ENCODE measurements at regions not wholly inside any gene's neighbourhood (a gene's known extent, or its start where the extent isn't known, plus 50 kb on each side); places are given as distances from the start of the nearest gene placed in this dataset.

DNA sequence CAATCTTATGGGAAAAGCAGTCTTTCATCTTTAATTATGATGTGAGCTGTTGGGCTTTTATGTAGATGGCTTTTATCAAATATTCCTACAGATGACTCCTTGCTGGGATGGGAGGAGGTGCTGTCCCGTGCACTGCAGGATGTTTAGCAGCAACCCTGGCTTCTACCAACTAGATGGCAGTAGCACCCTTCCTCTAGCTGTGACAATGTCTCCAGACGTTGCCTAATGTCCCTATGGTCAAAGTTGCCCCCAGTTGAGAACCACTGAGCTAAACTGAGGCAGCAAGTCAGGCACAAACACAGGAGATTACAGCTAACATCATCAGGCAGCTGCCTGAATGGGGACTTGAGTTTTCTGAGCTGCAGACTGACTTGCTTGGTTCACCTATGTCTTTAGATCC, 401.9 kb upstream of the PDE4D start:
- H2AK9ac ChIP-seq (replicated peaks; ENCODE audit: low read depth, low read length, poor library complexity) = no peak overlapping the region
- no peaks in the 10 kb centered on the region for H3K79me1 ChIP-seq (ENCODE audit: low read depth in 1 of 2, low read length in 2 of 2)
- no peaks in the 10 kb centered on the region for H3K9me3 ChIP-seq (ENCODE audit: control insufficient read depth, insufficient read depth, low read length)
- no peak overlapping the region for H3K9ac ChIP-seq (ENCODE audit: low read depth, low read length)
- no peaks in the 10 kb centered on the region for H3K27me3 ChIP-seq (ENCODE audit: control insufficient read depth, insufficient read depth, low read length)
- H2BK120ac ChIP-seq (ENCODE audit: low read depth, low read length) = no peak overlapping the region
- CTCF ChIA-PET = interaction anchor here (0.9 to 1.2 kb wide), 2 partner anchors 9 to 10 kb away, joined by 3 read pairs; no protein-coding TSS in a partner anchor
- no peak for TF ChIP-seq BHLHE40 (IDR thresholded peaks at IDR 0.05; ENCODE audit: low read depth, low read length)
- no peak for TF ChIP-seq CEBPB (IDR thresholded peaks at IDR 0.05; ENCODE audit: low read depth, low read length)
- TF ChIP-seq FOS (IDR thresholded peaks at IDR 0.05; ENCODE audit: low read depth, low read length) = no peak
- no peak for TF ChIP-seq MAFK (IDR thresholded peaks at IDR 0.05; ENCODE audit: low read depth, low read length)
- peak; percentile 19; the same call in 1 of the 2 replicates for TF ChIP-seq SMC3 (IDR thresholded peaks at IDR 0.05; ENCODE audit: low read depth, low read length)
- TF ChIP-seq, protein P1, sequence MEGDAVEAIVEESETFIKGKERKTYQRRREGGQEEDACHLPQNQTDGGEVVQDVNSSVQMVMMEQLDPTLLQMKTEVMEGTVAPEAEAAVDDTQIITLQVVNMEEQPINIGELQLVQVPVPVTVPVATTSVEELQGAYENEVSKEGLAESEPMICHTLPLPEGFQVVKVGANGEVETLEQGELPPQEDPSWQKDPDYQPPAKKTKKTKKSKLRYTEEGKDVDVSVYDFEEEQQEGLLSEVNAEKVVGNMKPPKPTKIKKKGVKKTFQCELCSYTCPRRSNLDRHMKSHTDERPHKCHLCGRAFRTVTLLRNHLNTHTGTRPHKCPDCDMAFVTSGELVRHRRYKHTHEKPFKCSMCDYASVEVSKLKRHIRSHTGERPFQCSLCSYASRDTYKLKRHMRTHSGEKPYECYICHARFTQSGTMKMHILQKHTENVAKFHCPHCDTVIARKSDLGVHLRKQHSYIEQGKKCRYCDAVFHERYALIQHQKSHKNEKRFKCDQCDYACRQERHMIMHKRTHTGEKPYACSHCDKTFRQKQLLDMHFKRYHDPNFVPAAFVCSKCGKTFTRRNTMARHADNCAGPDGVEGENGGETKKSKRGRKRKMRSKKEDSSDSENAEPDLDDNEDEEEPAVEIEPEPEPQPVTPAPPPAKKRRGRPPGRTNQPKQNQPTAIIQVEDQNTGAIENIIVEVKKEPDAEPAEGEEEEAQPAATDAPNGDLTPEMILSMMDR (conservative IDR thresholded peaks at IDR 0.05; ENCODE audit: low read depth, low read length) = peak; percentile 42
- no peak for TF ChIP-seq POLR2A (IDR thresholded peaks at IDR 0.05; ENCODE audit: low read depth, low read length)
- no peak for TF ChIP-seq RFX5 (IDR thresholded peaks at IDR 0.05; ENCODE audit: low read depth, low read length)
- TF ChIP-seq RAD21 (IDR thresholded peaks at IDR 0.05; ENCODE audit: low read length) = peak; percentile 55
- TF ChIP-seq, protein P2, sequence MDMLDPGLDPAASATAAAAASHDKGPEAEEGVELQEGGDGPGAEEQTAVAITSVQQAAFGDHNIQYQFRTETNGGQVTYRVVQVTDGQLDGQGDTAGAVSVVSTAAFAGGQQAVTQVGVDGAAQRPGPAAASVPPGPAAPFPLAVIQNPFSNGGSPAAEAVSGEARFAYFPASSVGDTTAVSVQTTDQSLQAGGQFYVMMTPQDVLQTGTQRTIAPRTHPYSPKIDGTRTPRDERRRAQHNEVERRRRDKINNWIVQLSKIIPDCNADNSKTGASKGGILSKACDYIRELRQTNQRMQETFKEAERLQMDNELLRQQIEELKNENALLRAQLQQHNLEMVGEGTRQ (IDR thresholded peaks at IDR 0.05; ENCODE audit: low read depth, low read length) = no peak
- TF ChIP-seq NFE2L2 (IDR thresholded peaks at IDR 0.05; ENCODE audit: low read depth, low read length) = no peak
- no peak for TF ChIP-seq MXI1 (IDR thresholded peaks at IDR 0.05; ENCODE audit: borderline replicate concordance, low read depth, low read length)
- TF ChIP-seq CHD1 (IDR thresholded peaks at IDR 0.05; ENCODE audit: low read depth, low read length) = no peak
- no peak for TF ChIP-seq ELK1 (IDR thresholded peaks at IDR 0.05; ENCODE audit: borderline replicate concordance, low read depth, low read length)
- no peak for TF ChIP-seq RCOR1 (IDR thresholded peaks at IDR 0.05; ENCODE audit: insufficient replicate concordance, low read length)
- TF ChIP-seq MAZ (IDR thresholded peaks at IDR 0.05; ENCODE audit: borderline replicate concordance, low read depth, low read length) = no peak
- no CpG with 5 or more reads among the region's 2 CpGs for WGBS, 2 experiments (ENCODE audit: extremely low coverage in 2 of 2, insufficient read length in 1 of 2)
- H2BK20ac ChIP-seq (ENCODE audit: low read depth, low read length) = no peak overlapping the region
- no peaks in the 10 kb centered on the region for H3K9me1 ChIP-seq (ENCODE audit: insufficient read depth, low read length)
- H2BK15ac ChIP-seq (ENCODE audit: low read depth, low read length) = no peak overlapping the region
- H3K27ac ChIP-seq (ENCODE audit: insufficient read depth, low read length) = no peak overlapping the region
- H3K4me2 ChIP-seq (ENCODE audit: low read depth, low read length) = no peak overlapping the region
- H4K8ac ChIP-seq (ENCODE audit: low read depth in 2 of 2, low read length in 2 of 2) = no peak overlapping the region
- DNase-seq (peak; percentile 5), ATAC-seq (ENCODE audit: low read depth) (peak; percentile 53; the same call in 1 of the 2 replicates)
- H3K4me1 ChIP-seq (ENCODE audit: control insufficient read depth, insufficient read depth, low read length) = no peaks in the 10 kb centered on the region
- no peak overlapping the region for H4K5ac ChIP-seq (ENCODE audit: low read depth, low read length)
- in situ Hi-C loops (cut with MboI; ENCODE audit: low sequenced_read_pairs) (loop anchor here (25.0 kb wide), 1 partner anchor 483 kb away; no protein-coding TSS in a partner anchor), dilution Hi-C loops (cut with HindIII; ENCODE audit: low sequenced_read_pairs, unreplicated experiment) (no loop called here), intact Hi-C loops (cut with micrococcal nuclease) (loop anchor here (2.0 to 10.0 kb wide), 3 partner anchors 291 to 372 kb away; no protein-coding TSS in a partner anchor)
- H2AK5ac ChIP-seq (ENCODE audit: low read depth, low read length) = no peak overlapping the region
- POLR2A ChIA-PET (ENCODE audit: unreplicated experiment) = no interaction called here
- no peaks in the 10 kb centered on the region for H4K20me1 ChIP-seq (ENCODE audit: insufficient read depth, low read length)
- no peak overlapping the region for H2AFZ ChIP-seq (replicated peaks; ENCODE audit: low read length, poor library complexity)
- H2BK5ac ChIP-seq (ENCODE audit: low read depth, low read length, poor library complexity, severe bottlenecking) = no peak overlapping the region
- H3K56ac ChIP-seq (ENCODE audit: extremely low read depth, insufficient read depth, low read length) = no peak overlapping the region
- no peaks in the 10 kb centered on the region for H3K36me3 ChIP-seq (ENCODE audit: control insufficient read depth, insufficient read depth, low read length)
- no peak overlapping the region for H3K4me3 ChIP-seq (ENCODE audit: insufficient read depth, low read depth, low read length)
- H4K91ac ChIP-seq (ENCODE audit: insufficient read depth, low read depth, low read length) = no peak overlapping the region
- no peak overlapping the region for H3K23ac ChIP-seq (ENCODE audit: low read depth, low read length)
- no peak overlapping the region for H3K4ac ChIP-seq (ENCODE audit: low read depth, low read length)
- no peak overlapping the region for H3K14ac ChIP-seq (replicated peaks; ENCODE audit: low read depth, low read length)
- no TSS peak for BruUV-seq (replicated peaks)
- H3K18ac ChIP-seq (ENCODE audit: low read depth, low read length) = no peak overlapping the region
